K562 (cell line): ENCODE measurements at regions not wholly inside any gene's neighbourhood (a gene's known extent, or its start where the extent isn't known, plus 50 kb on each side); places are given as distances from the start of the nearest gene placed in this dataset.

Experiments
- FOXJ2 ChIP-seq: fragments of 200-800 bp; sonication (Bioruptor generic); IDR thresholded peaks from 2 replicates; pipeline ENCODE4 v1.6.1; 2016; ENCODE audit warnings: missing genetic modification characterization, missing compliant biosample characterization
- GABPA ChIP-seq: fragments of 200-800 bp; sonication (Bioruptor generic); conservative IDR thresholded peaks from 2 replicates; pipeline ENCODE4 v1.6.1; 2016; ENCODE audit warnings: low read depth, missing genetic modification characterization, missing compliant biosample characterization
- ILK ChIP-seq: fragments of 450-650 bp; IDR thresholded peaks from 2 replicates; pipeline ENCODE4 v1.6.1; 2016; ENCODE audit warnings: missing genetic modification characterization, low read depth, mild to moderate bottlenecking, missing compliant biosample characterization, moderate library complexity, borderline replicate concordance
- POLR2AphosphoS5 ChIP-seq: IDR thresholded peaks from 2 replicates; pipeline ENCODE4 v1.6.1; 2011; ENCODE audit warnings: mild to moderate bottlenecking, low read depth, low read length, moderate library complexity; ENCODE audit not compliant: control insufficient read depth, insufficient read depth
- SMAD2 ChIP-seq: fragments of 150-350 bp; IDR thresholded peaks from 2 replicates; pipeline ENCODE4 v1.6.1; 2014; ENCODE audit warnings: low read depth, mild to moderate bottlenecking, low read length
- STAG1 ChIP-seq: sonication (generic); formaldehyde crosslinking; IDR thresholded peaks from 2 replicates; pipeline ENCODE4 v1.5.0; 2020; ENCODE audit warnings: missing genetic modification reagents, borderline replicate concordance
- ZNF766 ChIP-seq: fragments of 200-800 bp; sonication (Bioruptor generic); conservative IDR thresholded peaks from 2 replicates; pipeline ENCODE4 v1.6.1; 2016; ENCODE audit warnings: missing genetic modification characterization, missing compliant biosample characterization
- ZNF785 ChIP-seq: fragments of 250-450 bp; sonication (Bioruptor Pico); IDR thresholded peaks from 2 replicates; pipeline ENCODE4 v1.4.0; 2020; ENCODE audit warnings: mild to moderate bottlenecking
- TF ChIP-seq, protein P1 (sequence below), 2 experiments: fragments of 450-650 bp in 1 of 2; IDR thresholded peaks; 2 replicates each; pipeline ENCODE4 v1.6.1; 2011 to 2017; ENCODE audit warnings: low read depth in 2 of 2, antibody characterized with exemption in 1 of 2, borderline replicate concordance in 1 of 2, low read length in 1 of 2, mild to moderate bottlenecking in 1 of 2, mixed read lengths in 1 of 2; ENCODE audit not compliant: control insufficient read depth in 1 of 2
- TF ChIP-seq, protein P2 (sequence below): fragments of 450-650 bp; IDR thresholded peaks from 2 replicates; pipeline ENCODE4 v1.6.1; 2016; ENCODE audit warnings: antibody characterized with exemption
- TF ChIP-seq, protein P3 (sequence below): fragments of 250-450 bp; sonication (Bioruptor Pico); IDR thresholded peaks from 2 replicates; pipeline ENCODE4 v1.5.0; 2021; ENCODE audit warnings: mild to moderate bottlenecking, borderline replicate concordance

DNA sequence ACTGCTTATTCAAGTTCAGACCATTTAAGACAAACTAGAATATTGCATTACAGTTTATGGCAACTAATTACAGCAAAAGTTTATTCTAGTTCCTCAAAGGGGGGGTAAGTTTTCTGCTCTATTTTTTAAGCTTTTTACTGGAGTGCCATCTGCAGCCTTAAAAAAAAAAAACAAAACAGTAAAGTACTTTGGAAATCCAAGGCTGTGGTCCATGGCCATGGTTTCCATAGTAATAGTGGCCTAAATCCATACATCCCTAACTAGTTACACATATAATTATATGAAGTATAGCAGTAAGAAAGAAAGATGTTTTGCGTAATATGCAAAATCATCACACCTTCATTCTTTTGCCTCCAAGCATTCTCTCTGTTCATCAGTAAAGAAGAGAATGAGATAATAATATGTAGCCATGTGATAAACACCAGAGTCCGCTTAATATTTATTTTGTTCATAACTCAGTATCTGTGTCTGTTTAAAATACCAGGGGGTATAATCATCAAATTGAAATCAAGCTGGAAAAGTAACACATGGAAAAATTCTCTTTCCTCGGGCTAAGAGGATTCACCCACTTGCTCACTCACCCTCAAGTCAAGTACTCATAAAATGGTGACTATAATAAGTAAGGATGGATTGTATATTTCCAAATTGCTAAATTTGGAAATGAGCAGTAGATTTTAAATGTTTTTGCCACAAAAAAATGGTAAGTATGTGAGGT is 301.1 kb upstream of the RND3 start:
- TF ChIP-seq ZNF785 (CRISPR knock-in tag) (no peak), POLR2AphosphoS5 (no peak), ILK (no peak), ZNF766 (no peak), SMAD2 (no peak), GABPA (tag) (no peak), STAG1 (CRISPR knock-in tag) (no peak), FOXJ2 (tag) (no peak)
- TF ChIP-seq, protein P1, sequence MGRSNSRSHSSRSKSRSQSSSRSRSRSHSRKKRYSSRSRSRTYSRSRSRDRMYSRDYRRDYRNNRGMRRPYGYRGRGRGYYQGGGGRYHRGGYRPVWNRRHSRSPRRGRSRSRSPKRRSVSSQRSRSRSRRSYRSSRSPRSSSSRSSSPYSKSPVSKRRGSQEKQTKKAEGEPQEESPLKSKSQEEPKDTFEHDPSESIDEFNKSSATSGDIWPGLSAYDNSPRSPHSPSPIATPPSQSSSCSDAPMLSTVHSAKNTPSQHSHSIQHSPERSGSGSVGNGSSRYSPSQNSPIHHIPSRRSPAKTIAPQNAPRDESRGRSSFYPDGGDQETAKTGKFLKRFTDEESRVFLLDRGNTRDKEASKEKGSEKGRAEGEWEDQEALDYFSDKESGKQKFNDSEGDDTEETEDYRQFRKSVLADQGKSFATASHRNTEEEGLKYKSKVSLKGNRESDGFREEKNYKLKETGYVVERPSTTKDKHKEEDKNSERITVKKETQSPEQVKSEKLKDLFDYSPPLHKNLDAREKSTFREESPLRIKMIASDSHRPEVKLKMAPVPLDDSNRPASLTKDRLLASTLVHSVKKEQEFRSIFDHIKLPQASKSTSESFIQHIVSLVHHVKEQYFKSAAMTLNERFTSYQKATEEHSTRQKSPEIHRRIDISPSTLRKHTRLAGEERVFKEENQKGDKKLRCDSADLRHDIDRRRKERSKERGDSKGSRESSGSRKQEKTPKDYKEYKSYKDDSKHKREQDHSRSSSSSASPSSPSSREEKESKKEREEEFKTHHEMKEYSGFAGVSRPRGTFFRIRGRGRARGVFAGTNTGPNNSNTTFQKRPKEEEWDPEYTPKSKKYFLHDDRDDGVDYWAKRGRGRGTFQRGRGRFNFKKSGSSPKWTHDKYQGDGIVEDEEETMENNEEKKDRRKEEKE (IDR thresholded peaks at IDR 0.05; ENCODE audit: borderline replicate concordance in 1 of 2, control insufficient read depth in 1 of 2, low read depth in 2 of 2, low read length in 1 of 2): no peak
- TF ChIP-seq, protein P2, sequence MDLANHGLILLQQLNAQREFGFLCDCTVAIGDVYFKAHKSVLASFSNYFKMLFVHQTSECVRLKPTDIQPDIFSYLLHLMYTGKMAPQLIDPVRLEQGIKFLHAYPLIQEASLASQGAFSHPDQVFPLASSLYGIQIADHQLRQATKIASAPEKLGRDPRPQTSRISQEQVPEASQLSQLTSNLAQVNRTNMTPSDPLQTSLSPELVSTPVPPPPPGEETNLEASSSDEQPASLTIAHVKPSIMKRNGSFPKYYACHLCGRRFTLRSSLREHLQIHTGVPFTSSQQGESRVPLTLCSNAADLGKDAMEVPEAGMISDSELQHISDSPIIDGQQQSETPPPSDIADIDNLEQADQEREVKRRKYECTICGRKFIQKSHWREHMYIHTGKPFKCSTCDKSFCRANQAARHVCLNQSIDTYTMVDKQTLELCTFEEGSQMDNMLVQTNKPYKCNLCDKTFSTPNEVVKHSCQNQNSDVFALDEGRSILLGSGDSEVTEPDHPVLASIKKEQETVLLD: no peak
- TF ChIP-seq, protein P3, sequence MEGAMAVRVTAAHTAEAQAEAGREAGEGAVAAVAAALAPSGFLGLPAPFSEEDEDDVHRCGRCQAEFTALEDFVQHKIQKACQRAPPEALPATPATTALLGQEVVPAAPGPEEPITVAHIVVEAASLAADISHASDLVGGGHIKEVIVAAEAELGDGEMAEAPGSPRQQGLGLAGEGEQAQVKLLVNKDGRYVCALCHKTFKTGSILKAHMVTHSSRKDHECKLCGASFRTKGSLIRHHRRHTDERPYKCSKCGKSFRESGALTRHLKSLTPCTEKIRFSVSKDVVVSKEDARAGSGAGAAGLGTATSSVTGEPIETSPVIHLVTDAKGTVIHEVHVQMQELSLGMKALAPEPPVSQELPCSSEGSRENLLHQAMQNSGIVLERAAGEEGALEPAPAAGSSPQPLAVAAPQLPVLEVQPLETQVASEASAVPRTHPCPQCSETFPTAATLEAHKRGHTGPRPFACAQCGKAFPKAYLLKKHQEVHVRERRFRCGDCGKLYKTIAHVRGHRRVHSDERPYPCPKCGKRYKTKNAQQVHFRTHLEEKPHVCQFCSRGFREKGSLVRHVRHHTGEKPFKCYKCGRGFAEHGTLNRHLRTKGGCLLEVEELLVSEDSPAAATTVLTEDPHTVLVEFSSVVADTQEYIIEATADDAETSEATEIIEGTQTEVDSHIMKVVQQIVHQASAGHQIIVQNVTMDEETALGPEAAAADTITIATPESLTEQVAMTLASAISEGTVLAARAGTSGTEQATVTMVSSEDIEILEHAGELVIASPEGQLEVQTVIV (CRISPR knock-in tag): no peak
